ENCODE measurements at regions not wholly inside any gene's neighbourhood (a gene's known extent, or its start where the extent isn't known, plus 50 kb on each side); places are given as distances from the start of the nearest gene placed in this dataset.

DNA sequence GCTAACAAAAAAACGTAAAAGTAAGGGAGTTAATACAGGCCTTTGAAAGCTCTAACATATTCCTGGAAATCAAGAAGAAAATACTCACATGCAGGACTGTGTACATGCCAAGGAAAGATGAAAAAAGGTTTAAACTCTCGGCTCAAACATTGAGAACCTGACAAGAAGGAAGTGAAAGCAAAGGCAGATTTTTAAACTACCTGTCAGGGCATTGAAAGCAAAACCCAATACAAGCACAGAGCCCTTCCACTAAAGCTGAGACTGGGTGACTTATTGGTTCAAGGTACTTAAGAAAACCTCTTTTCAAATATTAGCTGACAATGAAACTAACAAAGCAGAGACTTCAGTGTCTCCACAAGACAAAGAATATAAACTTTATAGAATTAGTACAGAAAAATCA is 313.0 kb upstream of the GRID2 start:
- H3K4me1 ChIP-seq (ENCODE audit: control insufficient read depth, extremely low read depth, insufficient read depth, low read length), result no peaks in the 10 kb centered on the region
- H3K27ac ChIP-seq (ENCODE audit: control insufficient read depth, insufficient read depth, low read length), result no peak overlapping the region
- H3K36me3 ChIP-seq (ENCODE audit: control insufficient read depth in 2 of 2, extremely low read depth in 1 of 2, insufficient read depth in 2 of 2, low read length in 2 of 2), result no peaks in the 10 kb centered on the region
- H2AFZ ChIP-seq (ENCODE audit: control insufficient read depth, low read length), result no peak overlapping the region
- no peaks in the 10 kb centered on the region for H3K27me3 ChIP-seq (ENCODE audit: control insufficient read depth, extremely low read depth, insufficient read depth, low read length)
- no peak overlapping the region for H3K4me3 ChIP-seq (ENCODE audit: control insufficient read depth in 2 of 3, extremely low read depth in 1 of 3, insufficient read depth in 2 of 3, low read depth in 1 of 3, low read length in 3 of 3)
- TF ChIP-seq CTCF (optimal IDR thresholded peaks at IDR 0.05 in 1 of 3, IDR thresholded peaks at IDR 0.05 in 1 of 3, conservative IDR thresholded peaks at IDR 0.05 in 1 of 3; ENCODE audit: extremely low read depth in 1 of 3, insufficient read depth in 2 of 3, low read length in 3 of 3) (no peak), EZH2 (IDR thresholded peaks at IDR 0.05; ENCODE audit: low read length) (no peak)
- no peaks in the 10 kb centered on the region for H4K20me1 ChIP-seq (ENCODE audit: control insufficient read depth, extremely low read depth, insufficient read depth, low read length)
- dilution Hi-C loops (cut with MboI; ENCODE audit: extremely low pct_ligation_motif_present, low sequenced_read_pairs), result no loop called here
- H3K4me2 ChIP-seq (ENCODE audit: control insufficient read depth, extremely low read depth, insufficient read depth, low read depth, low read length), result no peak overlapping the region
- H3K79me2 ChIP-seq (ENCODE audit: control insufficient read depth, insufficient read depth, low read length), result no peaks in the 10 kb centered on the region
- DNase-seq (ENCODE audit: low read depth, low spot score) (no peak), FAIRE-seq (no peak)
- no peaks in the 10 kb centered on the region for H3K9me3 ChIP-seq (ENCODE audit: control insufficient read depth, low read depth, low read length)
- H3K9me1 ChIP-seq (ENCODE audit: control insufficient read depth, extremely low read depth, insufficient read depth, low read length), result no peaks in the 10 kb centered on the region
- H3K9ac ChIP-seq (ENCODE audit: control insufficient read depth, extremely low read depth, insufficient read depth, low read length), result no peak overlapping the region

DNA sequence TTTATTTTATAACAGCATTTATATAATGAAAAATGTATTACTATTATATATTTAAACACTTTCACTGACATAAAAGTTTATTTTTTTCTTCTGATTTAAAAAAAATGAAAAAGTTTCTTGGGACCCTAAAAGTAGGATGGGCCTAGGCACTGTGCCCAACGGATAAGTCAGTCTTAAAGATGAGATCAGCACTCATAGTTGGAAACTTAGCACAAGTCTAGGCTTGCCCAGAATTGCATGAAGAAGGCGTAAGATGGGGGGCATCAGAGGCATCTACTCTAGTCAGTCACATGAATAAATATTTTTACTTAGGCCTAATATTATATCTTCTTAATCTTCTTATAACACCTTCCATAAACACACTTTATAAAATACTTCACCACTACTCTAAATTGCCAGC is 306.7 kb upstream of the GRID2 start:
- no peak overlapping the region for H3K4me2 ChIP-seq (ENCODE audit: control insufficient read depth, extremely low read depth, insufficient read depth, low read depth, low read length)
- no peak overlapping the region for H3K4me3 ChIP-seq (ENCODE audit: control insufficient read depth in 2 of 3, extremely low read depth in 1 of 3, insufficient read depth in 2 of 3, low read depth in 1 of 3, low read length in 3 of 3)
- dilution Hi-C loops (cut with MboI; ENCODE audit: extremely low pct_ligation_motif_present, low sequenced_read_pairs), result no loop called here
- H4K20me1 ChIP-seq (ENCODE audit: control insufficient read depth, extremely low read depth, insufficient read depth, low read length), result no peaks in the 10 kb centered on the region
- H3K9me3 ChIP-seq (ENCODE audit: control insufficient read depth, low read depth, low read length), result no peaks in the 10 kb centered on the region
- no peaks in the 10 kb centered on the region for H3K79me2 ChIP-seq (ENCODE audit: control insufficient read depth, insufficient read depth, low read length)
- TF ChIP-seq EZH2 (IDR thresholded peaks at IDR 0.05; ENCODE audit: low read length) (no peak), CTCF (optimal IDR thresholded peaks at IDR 0.05 in 1 of 3, IDR thresholded peaks at IDR 0.05 in 1 of 3, conservative IDR thresholded peaks at IDR 0.05 in 1 of 3; ENCODE audit: extremely low read depth in 1 of 3, insufficient read depth in 2 of 3, low read length in 3 of 3) (no peak)
- FAIRE-seq, result no peak
- no peaks in the 10 kb centered on the region for H3K9me1 ChIP-seq (ENCODE audit: control insufficient read depth, extremely low read depth, insufficient read depth, low read length)
- no peaks in the 10 kb centered on the region for H3K4me1 ChIP-seq (ENCODE audit: control insufficient read depth, extremely low read depth, insufficient read depth, low read length)
- H3K27me3 ChIP-seq (ENCODE audit: control insufficient read depth, extremely low read depth, insufficient read depth, low read length), result no peaks in the 10 kb centered on the region
- no peak overlapping the region for H3K27ac ChIP-seq (ENCODE audit: control insufficient read depth, insufficient read depth, low read length)
- H2AFZ ChIP-seq (ENCODE audit: control insufficient read depth, low read length), result no peak overlapping the region
- DNase-seq (ENCODE audit: low read depth, low spot score), result no peak
- no peak overlapping the region for H3K9ac ChIP-seq (ENCODE audit: control insufficient read depth, extremely low read depth, insufficient read depth, low read length)
- no peaks in the 10 kb centered on the region for H3K36me3 ChIP-seq (ENCODE audit: control insufficient read depth in 2 of 2, extremely low read depth in 1 of 2, insufficient read depth in 2 of 2, low read length in 2 of 2)
